ENCODE measurements at regions not wholly inside any gene's neighbourhood (a gene's known extent, or its start where the extent isn't known, plus 50 kb on each side); places are given as distances from the start of the nearest gene placed in this dataset.
A peak's percentile ranks its signal among the peaks of the same experiment; 100 is the strongest.
"Not testable (repeated sequence)": the region's sequence is repeated elsewhere in the genome, so short reads cannot be mapped to it uniquely, and the experiment has no call there.

DNA sequence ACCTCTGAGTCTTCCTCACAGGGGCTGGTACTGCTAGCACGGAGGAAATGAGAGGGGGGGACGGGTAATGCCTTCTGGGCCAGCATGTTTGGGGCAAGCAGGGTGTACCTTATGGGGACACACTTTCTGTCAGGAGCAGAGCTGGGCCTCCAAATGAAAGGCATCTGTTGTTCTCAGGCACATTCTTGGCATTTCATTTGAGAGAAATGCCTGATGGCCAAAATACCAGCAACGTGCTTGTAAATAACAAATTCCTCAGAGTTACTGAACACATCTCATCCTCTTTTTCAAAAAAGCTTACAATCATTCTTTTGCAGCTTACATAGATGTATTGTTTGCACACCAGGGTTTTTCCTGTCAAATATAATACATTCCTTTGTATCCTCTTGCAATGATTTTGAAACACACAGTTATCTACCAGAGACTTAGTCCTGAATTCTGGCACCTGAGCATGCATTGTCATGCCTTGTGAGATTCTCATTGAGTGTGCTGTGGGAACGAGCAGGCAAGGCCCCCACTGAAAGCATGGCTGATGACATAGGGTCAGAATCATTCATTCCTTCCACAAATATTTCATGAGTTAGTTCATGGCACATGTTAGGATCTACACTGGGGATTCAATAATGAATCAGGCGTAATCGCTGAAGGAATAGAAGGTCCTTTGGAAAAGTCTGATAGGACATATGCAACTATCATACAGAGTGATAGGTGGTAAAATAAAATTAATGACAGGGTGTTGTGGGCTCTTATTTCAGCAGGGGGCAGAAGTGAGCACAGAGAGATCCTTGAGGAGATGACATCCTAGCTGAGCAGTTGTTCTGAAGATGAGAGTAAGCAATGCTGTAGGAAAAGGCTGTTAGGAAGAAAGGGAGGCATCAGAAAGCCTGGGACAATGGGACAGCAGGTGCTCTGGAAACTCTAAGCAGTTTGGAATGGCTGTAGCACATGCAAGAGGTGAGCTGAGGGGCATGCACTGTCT is 260.9 kb upstream of the TUT7 start:
- DNase-seq (ENCODE audit: low read depth) = peak; percentile 32

DNA sequence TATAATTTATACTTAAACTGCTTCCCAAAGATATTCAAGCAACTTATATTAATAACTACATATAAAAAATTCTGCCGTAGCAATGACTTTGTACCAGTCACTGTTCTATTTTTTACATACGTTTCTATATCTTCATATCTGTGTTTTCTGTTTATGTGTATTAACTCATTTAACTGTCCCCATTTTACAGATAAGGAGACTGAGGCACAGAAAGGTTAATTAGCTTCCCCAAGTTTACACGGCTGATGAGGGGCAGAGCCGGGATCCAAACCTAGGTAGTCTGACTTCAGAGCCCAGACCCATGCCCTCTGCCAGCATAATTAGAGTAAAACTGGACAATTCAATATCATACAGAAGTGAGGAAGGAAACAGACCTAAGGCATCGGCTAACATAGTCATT is 259.7 kb upstream of the TUT7 start:
- DNase-seq (ENCODE audit: low read depth) = no peak

DNA sequence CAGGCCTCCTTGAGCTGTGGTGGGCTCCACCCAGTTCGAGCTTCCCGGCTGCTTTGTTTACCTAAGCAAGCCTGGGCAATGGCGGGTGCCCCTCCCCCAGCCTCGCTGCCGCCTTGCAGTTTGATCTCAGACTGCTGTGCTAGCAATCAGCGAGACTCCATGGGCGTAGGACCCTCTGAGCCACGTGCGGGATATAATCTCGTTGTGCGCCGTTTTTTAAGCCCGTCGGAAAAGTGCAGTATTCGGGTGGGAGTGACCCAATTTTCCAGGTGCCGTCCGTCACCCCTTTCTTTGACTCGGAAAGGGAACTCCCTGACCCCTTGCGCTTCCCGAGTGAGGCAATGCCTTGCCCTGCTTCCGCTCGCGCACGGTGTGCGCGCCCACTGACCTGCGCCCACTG is 257.3 kb upstream of the TUT7 start:
- DNase-seq (ENCODE audit: low read depth) = not testable (repeated sequence)

DNA sequence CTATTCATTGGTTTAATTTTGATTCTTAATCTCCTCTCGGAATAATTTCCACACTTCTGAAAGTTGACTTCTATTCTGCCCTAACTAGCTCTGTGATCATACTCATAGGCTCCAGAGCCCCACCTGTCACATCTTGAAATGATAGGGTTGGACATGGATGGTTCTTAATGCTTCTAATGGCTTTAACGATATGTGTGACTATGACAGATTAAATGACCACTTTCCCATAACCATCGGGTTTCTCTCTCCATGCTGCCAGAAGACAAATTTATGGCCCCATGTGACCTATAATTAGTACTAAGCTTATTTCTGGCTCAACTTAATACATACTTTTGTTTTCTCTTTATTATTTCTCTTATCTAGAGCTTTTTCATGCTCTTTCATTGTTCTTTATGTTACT is 251.1 kb upstream of the TUT7 start:
- DNase-seq (ENCODE audit: low read depth) = no peak

DNA sequence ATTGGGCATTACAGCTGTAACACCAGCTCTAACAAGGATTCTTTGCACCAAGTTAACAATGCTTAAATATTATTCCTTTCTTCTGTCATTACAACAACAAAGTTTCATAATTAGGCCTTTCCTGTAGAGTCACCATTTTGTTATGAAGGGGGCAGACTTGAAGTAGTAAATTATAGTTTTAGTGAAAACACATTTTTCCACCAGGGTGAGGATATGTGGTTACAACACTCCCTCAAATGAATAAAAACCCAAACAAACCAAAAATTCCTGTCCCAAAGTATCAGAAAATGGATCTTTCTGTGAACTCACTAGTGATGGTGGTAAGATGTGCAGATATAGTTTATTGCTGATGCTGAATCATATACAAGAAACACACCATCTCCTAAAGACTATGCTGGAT is 250.5 kb upstream of the TUT7 start:
- no peak for DNase-seq (ENCODE audit: low read depth)

GRCh38 chr9:86602715-86603114 is 248.5 kb upstream of the TUT7 start:
- no peak for DNase-seq (ENCODE audit: low read depth)

DNA sequence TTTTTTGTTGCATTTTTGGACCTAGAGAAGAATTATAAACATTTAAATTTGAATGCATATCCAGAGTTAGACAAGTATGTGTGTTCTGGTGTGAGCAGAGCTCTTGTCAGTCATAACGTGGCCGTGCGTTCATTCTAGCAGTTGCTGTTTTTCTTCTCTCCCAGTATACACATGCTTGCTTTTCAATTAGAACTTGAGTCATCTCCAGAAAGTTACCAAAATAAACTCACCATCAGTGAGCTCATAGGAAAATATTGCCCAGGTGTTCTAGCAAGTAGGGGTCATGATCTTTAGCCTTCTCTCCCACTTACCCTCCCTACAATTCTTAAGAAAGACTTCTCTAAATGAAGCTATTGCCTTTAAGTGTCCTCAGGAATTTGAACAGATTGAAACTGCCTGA is 247.5 kb upstream of the TUT7 start:
- DNase-seq (ENCODE audit: low read depth) = no peak

DNA sequence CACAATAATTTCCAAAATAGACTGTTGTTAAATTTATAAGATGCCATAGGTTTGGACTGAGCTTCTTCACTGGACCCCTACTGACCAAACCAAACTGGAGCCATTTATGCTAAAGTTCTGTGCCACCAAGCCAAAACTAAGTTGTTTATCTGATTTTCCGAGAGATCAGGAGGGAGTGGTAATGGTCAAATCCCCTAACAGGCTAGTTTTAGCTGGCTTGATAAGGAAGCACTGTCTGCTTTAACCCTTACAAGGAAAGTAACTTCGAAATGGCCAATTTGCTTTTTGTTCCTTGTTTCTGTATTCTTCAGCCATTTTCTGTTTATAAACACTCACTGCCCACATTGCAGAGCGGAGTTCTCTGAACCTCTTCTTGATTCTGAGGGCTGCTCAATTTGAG is 246.8 kb upstream of the TUT7 start:
- DNase-seq (ENCODE audit: low read depth) = no peak

GRCh38 chr9:86600291-86600690 is 246.1 kb upstream of the TUT7 start:
- no peak for DNase-seq (ENCODE audit: low read depth)

DNA sequence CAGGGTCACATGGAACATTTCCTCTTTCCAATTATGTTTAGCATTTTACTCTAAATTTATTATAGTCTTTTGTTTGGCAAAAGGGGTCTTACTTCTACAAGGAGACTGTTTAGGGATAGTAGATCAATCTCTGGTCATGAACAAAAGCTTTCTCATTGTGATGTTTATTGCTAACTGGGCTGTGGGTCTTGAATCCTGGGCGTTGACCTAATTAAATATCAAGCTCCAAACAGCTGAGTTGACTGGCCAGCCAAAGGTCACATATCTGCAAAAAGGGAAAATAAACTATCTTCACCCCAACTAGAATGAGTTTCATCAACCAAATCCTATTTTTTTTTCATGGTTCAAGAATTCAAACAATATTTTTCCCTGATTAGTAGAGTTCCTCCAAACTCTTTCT is 245.4 kb upstream of the TUT7 start:
- no peak for DNase-seq (ENCODE audit: low read depth)

DNA sequence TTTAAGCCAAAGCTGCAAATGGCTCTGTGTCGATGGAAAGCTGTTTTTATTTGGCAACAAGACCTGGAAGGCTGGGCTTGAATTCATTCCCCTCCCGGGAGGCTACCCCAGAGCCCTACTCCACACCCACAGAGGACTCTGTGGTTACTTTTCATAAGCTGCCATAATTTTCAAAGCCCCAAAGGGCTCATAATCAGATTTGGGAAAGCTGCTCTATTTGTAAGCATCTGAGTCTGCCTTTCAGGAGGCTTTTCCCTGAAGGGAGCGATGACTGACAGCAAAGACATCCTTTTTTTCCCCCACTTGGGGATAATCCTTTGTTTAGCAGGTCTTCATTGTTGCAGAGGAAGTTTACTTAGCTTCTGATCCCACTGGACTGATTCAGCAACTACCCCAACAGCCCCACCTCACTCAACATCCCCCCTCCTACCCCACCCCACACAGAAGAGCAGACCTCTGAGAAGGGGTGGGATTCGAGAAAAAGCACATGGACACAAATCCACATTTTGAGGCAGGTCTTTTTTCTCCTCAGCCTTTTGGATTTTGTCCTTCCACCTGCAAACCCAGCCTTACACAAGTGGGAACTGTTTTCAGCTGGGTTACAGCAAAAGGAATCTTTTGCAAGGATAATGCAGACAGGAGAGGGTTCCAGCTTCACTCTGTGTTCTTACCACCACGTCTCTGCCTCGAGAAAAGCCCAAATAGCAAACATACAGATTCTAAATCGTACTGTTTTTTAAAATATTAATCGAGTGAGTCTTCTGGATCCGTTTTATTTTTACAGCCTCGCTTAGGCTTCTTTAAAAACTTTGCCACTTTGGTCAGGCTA is 244.4 kb upstream of the TUT7 start:
- peak; percentile 32 for DNase-seq (ENCODE audit: low read depth)

GRCh38 chr9:86594724-86595123 is 240.5 kb upstream of the TUT7 start:
- DNase-seq (ENCODE audit: low read depth) = no peak

DNA sequence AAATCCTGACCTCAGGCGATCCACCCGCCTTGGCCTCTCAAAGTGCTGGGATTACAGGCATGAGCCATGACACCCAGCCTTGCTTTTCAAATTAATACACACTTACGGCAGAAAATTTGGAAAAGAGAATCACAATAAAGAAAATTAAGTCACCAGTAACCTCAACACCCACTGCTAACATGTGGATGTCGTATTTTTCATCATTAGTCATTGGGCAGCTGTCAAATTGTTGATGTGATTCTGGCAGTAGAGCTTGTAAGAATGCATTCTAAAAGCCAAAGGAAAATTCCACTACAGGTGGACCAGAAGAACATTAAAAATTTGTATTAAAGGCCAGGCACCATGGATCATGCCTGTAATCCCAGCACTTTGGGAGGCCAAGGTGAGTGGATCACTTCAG is 237.3 kb upstream of the TUT7 start:
- DNase-seq (ENCODE audit: low read depth) = no peak

DNA sequence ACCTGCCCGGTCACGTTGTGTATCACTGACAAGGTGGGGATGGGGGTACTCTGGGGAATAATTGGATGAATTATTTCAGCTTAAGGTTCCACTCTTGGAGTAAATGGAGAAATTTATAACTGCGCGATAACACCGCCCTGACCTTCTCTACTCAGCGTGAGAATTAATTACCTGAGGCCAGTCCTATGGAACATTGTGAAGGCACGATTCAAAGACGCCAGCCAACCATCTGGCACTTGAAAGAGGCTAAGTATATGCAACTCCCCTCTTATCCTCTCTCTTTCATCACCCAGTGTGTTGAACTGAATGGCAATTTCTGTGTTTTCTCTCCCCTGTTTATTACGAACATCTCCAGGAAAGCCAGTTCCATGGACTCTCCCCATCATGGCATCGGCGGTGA is 235.5 kb upstream of the TUT7 start:
- no peak for DNase-seq (ENCODE audit: low read depth)

DNA sequence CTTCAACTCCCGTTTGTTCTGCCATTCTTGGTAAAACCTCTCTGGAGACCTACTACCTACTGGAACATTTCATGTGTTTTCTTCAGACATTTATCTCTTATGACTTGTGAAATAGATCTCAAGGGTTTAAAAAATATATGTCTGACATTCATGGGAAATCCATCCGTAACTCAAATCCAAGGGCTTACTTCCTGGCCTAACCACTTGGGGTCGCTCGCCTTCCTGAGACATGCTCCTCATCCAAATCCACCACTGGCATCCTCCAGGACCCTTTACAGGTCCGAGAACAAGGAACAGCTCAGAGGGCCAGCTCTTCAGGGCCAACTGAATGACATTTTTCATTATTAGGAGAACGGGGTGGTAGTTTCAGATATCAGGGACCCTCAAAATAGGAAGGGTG is 235.1 kb upstream of the TUT7 start:
- DNase-seq (ENCODE audit: low read depth) = no peak

DNA sequence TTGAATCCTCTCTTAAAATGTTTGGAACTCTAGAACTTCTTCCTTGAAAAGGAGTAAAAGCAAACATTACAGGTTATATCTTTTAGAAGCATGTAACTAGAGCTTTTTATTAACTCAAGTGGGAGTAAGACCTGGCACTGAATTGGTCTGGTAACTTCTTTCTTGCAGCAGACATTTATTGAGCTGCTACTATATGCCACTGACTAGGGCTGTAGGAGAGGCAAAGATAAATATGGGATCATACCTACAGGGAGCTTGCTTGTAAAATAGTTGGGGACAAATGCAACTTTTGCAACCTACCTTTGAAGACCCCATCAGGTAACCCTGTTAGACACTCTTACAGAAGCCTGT is 231.9 kb upstream of the TUT7 start:
- DNase-seq (ENCODE audit: low read depth) = no peak

DNA sequence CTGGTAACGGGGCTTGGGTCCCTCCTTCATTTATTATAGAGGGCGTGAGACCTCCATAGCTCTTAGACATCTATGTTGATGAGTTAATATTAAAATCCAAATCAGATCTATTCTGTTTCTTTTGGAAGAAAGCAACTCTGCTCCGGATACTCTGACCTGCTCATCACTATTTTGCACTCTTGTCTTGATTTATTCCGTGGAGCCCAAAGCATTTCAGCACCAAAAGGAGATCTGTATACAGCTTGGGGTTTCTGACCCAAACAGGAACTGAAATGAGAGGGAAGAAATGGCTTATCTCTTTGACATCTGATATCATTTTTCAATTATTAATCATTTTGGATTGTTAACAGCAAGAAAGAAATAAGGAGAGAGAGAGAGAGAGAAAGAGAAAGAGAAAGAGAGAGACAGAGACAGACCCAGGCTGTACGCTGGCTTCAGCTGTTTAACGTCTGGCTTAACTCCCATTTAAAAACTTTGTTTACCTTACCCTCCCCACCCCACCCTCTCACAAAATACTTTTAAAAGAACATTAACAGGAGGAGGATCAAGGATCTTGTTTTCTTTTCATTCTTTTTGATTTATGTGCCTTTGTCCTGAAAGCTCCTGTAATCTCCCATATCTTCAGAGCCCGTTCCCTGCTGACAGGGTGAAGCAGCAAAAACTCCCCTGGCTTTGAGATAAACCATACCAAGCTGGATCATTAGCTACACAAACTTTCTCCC is 231.4 kb upstream of the TUT7 start:
- DNase-seq (ENCODE audit: low read depth) = no peak

- no peak for DNase-seq (ENCODE audit: low read depth)
These were observed 226.5 kb upstream of the TUT7 start for GRCh38 chr9:86580688-86581087.

GRCh38 chr9:86578722-86579121 is 224.5 kb upstream of the TUT7 start:
- no peak for DNase-seq (ENCODE audit: low read depth)

DNA sequence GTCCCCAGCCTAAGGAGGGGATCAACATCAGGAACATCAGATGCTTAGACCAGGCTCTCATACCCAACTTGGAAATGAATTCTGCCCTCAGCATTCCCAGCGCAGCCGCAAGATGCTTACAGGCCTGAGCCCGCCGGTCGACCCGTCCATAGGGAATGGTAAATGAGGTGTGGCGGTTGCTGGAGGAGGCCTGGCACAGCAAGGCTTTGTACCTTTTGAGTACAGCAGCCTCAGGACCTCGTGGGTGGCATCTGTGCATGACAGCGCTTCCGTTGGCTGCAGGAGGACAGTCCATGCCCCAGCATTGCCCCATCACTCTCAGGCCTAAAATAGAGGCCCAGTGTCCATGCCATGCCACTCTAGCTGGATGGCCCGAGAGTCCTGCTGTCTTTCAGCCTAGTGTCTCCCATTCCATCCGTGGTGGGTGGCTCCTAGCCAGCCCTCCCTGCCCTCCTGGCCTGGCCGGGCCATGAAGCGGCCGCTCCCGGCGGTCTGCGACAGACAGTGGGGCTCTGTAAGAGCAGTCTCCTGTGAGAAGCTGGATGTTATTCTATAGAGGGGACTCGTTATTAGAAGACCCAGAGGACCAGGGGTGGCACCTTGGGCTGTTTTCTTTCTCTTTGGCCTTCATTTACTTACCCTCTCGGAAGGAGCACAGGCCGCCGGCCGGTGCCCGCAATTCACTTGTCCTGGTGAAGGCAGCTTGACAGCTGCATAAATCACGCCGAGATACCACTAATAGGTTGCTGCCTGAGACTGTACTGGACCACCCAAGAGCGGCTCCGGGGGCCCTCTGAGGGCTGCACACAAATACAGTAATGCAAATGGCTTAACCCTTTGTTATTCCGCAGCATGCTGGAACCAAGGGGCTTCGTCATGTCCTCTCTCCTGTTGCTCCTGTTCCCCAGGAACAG is 223.5 kb upstream of the TUT7 start:
- DNase-seq (ENCODE audit: low read depth) = no peak

DNA sequence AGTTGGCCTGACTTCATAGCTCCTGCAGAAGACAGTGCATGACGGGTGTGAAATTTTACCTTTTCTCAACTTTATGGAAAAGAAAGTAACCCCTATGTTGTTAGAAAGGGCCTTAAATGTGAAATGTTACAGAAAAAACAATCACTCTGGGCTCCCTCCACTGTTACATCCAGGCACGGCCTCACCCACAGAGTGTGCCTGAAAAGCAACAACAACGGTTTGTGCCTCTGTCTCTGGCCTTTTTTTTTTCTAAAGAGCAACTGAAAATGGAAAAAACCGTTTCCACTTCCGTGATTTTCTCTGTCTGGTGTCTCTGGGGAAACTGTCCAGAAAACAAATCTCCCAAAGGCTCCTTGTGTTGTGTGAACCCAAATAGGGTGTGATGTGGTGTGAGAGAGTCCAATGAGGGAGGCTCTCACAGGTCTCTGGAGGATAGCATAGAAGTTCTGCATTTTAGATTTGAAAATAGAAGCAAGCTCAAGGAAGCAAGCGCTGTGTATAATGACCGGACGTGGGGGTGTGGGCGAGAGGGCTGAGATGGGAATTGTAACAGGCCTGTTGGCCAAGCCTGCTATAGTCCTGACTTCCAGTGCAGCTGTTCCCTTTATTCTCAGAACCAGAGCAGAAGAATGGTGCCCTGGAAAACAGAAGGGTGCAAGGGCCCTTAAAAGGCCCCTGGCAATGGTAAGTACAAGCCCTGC is 221.8 kb upstream of the TUT7 start:
- no peak for DNase-seq (ENCODE audit: low read depth)

All from fibroblast of the conjunctiva (primary cell).